ENCODE measurements at regions not wholly inside any gene's neighbourhood (a gene's known extent, or its start where the extent isn't known, plus 50 kb on each side); places are given as distances from the start of the nearest gene placed in this dataset.
"Not testable (repeated sequence)": the region's sequence is repeated elsewhere in the genome, so short reads cannot be mapped to it uniquely, and the experiment has no call there.

DNA sequence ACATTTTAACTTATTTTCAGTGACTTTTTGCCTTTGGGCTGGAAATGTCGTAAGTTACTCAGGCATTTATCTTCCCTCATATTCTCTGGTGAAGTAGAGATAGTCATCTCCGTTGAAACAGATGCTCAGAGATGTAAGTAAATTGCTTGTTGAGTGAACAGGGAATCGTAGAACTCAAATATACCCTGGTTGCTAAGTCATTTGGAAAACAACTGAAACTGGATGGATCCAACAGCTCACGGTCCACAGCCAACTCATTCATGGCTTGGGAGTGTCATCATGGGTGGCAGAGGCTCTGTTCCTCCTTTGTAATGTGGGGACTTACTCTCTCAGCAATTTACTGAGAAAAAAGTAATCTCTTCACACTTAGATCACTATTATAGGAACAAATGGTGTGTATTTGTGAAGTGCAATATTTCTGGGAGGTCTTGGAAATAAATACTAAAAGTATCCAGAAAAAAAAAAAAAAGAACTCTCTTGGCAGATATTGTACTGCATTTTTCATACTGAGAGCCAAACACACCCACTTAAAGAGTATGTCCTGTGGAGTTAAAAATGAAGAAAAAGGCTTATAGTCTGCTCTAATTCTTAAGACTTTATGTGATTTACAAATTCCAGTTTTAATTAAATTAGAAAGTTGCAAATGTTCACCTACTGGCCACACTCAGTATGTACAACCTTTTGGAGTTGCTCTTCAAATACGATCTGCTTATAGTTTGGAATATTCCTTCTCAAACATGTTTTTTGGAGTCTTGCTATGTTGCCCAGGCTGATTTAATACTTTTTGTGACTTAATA is 107.4 kb downstream of the LEPR start:
- no peak for DNase-seq

DNA sequence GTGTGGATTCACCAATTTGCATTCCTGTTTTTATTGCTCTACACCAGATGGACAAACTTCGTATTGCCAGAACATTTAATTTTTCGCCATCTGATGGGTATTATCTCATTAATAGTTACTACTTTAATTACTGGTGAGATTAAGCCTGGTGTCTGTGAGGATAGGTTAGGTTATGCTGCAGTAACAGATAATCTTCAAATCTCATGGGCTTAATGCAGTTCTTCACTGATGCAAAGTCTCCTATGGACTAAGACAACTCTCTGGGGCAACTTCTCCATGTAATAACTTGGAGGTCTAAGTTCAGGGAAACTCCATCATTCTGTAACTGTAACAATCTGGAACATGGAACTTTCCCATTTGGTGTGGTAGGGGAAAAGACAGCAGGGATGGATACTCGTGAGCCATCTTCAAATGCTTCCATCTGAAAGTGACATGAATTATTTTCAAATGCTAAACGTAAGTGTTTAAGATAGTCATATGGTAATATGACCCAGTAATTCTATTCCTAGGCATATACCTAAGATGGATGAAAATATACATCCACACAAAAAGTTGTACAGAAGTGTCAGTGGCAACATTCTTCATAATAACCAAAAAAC is 111.6 kb downstream of the LEPR start:
- no peak for DNase-seq

DNA sequence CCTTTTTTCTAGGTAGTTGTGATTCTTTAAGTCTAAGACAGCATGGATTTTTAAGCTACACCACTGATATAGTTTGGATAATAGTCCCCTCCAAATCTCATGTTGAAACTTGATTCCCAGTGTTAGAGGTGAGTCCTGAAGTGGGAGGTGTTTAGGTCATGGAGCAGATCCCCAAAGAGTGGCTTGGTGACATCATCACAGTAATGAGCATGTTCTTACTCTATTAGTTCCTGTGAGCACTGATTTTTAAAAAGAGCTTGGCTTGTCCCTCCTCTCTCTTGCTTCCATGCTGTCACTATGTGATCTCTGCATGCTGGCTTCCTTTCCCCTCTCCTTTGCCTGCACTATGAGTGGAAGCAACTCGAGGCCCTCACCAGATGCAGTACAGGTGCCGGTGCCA is 115.5 kb downstream of the LEPR start:
- no peak for DNase-seq

DNA sequence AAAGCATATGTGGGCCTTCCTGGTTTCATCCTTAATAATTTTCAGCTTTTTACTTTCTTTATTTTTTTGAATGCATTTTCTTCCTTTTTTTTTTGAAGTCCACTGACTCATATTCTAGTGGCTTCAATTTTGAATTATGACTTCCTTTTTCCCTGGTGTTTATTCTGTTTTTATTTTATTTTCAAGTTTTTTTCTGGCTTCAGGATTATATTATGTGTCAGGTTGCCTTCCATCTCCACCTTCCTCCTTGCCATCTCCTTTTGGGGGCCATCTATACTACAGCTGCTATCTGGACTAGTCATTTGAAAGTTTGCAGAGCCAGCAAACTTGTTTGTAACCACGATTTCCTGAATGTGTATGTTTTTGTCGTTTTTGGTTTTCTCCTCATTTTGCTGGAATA is 117.6 kb downstream of the LEPR start:
- DNase-seq, result no peak

DNA sequence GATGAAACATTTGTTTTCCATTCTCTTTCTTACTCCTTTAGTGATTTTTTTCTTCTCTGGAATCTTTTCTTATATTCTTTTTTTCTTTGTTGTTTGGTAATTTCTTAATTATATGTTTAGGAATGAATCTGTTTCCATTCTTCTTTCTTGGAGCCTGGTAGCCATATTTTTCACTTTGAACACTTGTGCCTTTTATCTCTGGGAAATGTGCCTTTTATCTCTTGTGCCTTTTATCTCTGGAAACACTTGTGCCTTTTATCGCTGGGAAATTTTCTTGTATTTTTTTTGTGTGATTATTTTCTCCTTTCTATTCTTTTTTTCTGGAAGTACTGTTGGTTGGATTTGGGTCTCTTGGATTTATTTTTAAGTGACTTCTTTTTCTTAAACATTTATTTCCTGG is 118.2 kb downstream of the LEPR start:
- DNase-seq, result no peak

DNA sequence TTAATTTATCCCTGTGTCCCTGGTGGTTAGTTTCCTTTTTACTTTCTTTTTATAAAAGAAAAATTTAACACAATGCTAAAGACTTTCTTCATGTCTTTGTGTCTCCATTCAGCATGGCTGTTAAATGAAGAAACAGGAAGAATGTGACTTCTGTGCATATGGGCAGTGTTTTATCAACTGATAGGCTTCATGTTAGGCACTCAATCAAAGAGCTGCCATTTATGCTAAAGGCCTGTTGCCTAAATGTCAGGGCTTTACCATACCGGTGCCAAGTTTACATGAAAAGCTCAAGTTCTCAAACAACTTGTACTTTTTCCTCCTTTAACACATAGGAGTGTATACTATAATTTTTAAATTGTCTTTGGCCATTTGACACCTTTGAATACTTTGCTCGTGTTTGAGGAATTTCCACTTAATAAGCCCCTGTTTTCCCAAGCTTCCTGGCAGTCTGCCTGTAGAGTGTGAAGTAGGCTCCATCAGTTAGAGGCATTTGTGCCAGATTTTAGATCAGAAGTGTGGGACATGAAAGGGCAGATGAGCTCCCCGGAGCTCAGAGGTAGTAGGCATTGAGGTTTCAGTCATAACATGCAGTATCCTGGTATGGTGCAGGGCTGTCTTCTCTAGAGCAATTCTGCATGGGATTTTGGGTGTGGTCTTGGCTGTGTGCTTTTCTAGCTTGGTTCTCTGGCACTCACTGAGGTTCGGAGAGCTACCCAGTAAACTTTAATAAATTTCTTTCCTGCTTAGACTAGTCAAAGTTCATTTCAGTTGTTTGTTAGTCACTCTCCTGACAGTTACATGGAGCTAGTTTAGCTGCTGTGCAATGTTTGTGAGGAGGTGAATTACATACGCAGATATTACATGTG is 119.0 kb downstream of the LEPR start:
- DNase-seq, result no peak

DNA sequence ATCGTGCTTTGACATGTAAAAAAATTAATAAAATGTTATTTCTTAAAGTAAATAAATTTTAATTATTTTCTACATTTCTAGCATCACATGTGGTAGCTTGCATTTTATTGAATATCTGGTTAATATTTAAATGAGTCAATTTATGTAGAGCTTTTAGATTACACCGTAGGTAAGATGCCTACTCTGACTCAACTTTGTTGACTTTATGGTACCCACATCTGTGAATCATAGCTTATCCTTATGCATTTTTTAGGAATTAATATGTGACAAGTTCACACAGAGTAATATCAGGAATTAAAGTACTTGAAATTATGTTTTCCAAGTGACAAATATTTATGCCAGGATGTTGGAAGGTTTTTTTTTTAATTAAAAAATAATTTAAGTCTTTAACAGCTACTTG is 120.7 kb downstream of the LEPR start:
- DNase-seq, result no peak

DNA sequence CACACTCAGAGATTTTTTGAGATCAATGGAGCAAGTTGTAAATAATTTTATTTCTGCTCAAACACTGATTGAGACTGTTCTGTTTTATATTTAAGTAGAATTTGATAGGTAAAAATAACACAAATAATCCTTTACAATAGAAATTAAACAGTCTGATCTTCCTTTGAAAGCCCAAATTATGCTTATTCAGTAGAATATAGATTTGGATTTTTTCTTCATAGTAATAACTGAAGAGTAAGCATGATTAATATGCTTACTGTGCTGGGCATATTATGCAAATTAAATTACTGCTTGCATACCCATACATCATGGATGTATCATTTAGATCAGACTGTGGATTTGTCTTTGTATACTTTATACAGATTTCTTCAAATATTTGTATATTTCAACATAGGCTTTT is 121.4 kb downstream of the LEPR start:
- DNase-seq, result no peak

DNA sequence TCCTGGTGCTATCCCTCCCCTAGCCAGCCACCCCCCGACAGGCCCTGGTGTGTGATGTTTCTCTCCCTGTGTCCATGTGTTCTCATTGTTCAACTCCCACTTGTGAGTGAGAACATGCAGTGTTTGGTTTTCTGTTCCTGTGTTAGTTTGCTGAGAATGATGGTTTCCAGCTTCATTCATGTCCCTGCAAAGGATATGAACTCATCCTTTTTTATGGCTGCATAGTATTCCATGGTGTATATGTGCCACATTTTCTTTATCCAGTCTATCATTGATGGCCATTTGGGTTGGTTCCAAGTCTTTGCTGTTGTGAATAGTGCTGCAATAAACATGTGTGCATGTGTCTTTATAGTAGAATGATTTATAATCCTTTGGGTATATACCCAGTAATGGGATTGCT is 122.1 kb downstream of the LEPR start:
- not testable (repeated sequence) for DNase-seq

DNA sequence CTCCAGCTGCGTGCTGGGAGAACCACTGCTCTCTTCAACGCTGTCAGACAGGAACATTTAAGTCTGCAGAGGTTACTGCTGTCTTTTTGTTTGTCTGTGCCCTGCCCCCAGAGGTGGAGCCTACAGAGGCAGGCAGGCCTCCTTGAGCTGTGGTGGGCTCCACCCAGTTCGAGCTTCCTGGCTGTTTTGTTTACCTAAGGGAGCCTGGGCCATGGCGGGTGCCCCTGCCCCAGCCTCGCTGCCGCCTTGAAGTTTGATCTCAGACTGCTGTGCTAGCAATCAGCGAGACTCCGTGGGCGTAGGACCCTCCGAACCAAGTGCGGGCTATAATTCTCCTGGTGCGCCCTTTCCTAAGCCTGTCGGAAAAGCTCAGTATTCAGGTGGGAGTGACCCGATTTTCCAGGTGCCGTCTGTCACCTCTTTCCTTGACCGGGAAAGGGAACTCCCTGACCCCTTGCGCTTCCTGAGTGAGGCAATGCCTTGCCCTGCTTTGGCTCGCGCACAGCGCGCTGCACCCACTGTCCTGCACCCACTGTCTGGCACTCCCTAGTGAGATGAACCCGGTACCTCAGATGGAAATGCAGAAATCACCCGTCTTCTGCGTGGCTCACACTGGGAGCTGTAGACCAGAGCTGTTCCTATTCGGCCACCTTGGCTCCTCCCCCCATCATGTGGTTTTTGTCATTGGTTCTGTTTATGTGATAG is 130.0 kb downstream of the LEPR start:
- DNase-seq, result not testable (repeated sequence)

DNA sequence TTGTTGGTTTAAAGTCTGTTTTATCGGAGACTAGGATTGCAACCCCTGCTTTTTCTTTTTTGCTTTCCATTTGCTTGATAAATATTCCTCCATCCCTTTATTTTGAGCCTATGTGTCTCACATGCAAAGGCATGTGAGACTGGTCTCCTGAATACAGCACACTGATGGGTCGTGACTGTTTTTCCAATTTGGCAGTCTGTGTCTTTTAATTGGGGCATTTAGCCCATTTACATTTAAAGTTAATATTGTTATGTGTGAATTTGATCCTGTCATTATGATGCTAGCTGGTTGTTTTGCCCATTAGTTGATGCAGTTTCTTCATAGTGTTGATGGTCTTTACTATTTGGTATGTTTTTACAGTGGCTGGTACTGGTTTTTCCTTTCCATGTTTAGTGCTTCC is 132.0 kb downstream of the LEPR start:
- DNase-seq, result not testable (repeated sequence)

DNA sequence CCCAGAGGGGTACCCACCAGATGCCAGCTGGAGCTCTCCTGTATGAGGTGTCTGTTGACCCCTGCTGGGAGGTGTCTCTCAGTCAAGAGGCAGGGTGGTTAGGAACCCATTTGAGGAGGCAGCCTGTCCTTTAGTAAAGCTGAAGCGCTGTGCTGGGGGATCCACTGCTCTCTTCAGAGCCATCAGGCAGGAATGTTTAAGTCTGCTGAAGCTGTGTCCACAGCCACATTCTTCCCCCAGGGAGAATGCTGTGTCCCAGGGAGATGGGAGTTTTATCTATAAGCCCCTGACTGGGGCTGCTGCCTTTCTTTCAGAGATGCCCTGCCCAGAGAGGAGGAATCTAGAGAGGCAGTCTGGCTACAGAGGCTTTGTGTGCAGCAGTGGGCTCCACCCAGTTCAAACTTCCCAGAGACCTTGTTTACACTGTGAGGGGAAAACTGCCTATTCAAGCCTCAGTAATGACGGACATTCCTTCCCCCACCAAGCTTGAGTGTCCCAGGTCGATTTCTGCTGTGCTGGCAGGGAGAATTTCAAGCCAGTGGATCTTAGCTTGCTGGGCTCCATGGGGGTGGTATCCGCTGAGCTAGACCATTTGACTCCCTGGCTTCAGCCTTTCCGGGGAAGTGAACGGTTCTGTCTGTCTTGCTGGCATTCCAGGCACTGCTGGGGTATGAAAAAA is 133.8 kb downstream of the LEPR start:
- not testable (repeated sequence) for DNase-seq

DNA sequence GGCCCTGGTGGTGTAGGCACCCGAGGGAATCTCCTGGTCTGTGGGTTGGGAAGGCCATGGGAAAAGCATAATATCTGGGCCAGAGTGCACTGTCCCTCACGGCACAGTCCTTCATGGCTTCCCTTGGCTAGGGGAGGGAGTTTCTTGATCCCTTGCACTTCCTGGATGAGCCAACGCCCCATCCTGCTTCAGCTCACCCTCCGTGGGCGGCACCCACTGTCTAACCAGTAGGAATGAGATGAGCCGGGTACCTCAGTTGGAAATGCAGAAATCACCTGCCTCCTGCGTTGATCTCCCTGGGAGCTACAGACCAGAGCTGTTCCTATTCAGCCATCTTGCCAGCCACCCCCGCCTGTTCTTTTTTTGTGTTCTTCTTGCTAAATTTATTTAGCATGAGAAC is 134.4 kb downstream of the LEPR start:
- DNase-seq, result no peak

DNA sequence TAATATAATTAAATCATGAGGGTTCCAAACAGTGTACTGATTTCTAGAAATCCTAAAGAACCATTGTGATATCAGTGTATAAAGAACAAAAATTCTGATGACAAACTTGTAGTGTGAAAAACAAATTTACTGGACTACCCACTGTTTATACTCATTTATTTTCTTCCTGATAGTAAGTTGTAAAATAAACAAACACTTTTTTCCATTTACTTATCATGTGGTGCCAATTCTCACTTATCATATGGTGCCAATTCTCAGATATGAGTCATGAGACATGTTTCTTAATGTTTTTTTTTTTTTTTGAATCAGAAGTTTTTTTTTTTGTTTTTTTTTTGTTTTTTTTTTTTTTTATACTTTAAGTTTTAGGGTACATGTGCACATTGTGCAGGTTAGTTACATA is 137.7 kb downstream of the LEPR start:
- DNase-seq, result no peak

DNA sequence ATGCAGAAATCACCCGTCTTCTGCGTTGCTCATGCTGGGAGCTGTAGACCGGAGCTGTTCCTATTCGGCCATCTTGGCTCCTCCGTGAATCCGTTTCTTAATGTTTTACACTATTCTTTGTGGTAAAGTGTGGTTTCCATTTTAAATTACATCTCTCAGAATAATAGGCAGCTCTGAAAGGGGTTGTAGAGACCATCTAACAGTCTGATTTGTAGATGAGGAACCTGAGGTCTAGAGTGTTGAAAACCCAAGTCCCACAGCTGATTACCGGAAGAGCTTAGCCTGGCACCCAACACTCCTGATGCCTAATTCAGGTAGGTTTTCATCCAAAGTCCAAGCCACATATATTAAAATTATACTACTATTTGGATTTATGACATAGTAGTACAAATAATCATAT is 144.0 kb downstream of the LEPR start:
- no peak for DNase-seq

DNA sequence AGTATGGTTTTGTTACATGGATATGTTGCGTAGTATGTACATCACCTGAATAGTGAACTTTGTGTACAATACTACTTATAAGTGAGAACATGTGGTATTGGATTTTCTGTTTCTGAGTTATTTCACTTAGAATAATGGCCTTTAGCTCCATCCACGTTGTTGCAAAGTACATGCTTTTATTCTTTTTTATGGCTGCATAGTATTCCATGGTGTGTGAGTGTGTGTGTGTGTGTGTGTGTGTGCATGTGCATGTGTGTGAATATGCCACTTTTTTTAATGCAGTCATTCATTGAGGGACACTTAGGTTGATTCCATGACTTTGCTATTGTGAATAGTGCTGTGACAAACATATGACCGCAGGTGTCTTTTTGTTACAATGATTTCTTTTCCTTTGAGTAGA is 147.8 kb downstream of the LEPR start:
- no peak for DNase-seq

DNA sequence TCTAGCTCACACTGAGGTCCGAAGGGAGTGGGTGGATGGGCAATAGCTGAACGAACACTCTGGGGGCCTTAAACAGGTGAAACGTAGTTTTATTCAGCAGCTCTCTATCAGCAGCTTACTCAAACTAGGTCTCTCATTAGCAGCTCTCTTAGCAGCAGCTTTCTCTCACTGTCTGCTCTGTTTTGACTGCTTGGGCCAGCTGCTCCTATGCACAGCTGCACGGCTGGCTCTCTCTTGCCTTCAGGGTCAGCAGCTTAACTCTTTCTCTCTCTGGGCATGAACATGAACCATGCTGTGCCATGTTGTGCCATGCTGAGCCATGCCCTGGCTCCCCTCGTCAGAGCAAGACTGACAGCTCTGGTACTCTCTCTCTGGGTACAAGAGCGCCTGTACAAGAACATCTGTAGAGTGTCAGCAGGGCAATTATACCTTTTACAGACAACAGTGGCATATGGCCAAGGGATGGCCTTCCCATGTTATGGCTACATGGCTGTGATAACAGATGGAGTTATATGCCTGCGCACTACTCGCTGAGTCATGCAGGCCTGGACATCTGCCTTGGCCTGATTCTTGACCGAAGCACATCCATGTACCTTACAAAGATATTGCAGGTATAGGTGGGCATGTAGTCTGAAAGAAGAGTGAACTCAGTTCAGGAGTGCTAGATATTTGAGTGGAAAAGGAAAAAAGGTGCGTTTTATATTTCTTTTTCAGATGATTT is 152.4 kb downstream of the LEPR start:
- no peak for DNase-seq

DNA sequence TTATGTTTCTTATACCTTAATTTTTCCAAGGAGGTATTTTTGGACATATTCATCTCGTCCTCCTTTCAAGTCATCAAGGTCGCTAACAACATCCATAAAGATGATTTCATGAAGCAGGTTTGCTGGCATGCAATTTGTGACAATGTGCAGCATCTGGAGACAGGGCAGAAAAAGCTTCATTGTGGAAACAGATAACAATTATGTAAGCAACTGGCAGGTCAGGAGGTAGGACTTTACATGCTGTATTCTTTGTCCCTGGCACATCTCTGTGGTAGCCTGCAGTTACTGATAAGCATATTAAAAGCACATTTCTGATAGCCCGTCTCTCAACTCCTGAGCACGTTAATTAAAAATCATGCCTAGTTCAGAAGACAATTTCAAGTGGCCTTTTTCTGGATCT is 156.8 kb downstream of the LEPR start:
- DNase-seq, result no peak

DNA sequence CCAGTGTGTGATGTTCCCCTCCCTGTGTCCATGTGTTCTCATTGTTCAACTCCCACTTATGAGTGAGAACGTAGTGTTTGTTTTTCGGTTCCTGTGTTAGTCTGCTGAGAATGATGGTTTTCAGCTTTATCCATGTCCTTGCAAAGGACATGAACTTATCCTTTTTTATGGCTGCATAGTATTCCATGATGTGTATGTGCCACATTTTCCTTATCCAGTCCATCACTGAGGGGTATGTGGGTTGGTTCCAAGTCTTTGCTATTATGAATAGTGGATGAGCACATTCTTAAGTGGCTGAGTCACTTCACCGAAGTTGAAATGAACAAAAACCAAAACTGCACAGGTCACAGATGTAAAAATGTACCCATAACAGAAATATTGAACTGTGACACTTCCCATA is 157.5 kb downstream of the LEPR start:
- DNase-seq, result not testable (repeated sequence)

DNA sequence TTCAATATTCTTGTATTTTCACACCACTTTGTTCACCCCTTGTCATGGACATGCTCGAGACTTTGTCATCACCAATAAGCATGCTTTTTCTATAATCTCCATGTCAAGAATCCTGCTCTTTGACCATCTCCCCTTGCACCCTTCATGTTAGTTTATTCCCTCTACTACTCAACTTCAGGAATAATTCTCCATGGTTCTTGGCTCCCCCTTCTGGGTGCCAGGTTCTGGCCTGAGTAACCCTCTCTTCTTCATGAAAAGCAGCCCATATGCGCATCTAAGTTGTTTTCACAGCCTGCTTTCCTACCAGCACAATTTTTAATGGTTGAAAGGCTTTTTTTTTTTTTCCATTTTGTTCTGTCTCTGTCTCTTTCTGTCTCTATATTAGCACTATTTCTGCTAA is 160.7 kb downstream of the LEPR start:
- DNase-seq, result no peak

DNA sequence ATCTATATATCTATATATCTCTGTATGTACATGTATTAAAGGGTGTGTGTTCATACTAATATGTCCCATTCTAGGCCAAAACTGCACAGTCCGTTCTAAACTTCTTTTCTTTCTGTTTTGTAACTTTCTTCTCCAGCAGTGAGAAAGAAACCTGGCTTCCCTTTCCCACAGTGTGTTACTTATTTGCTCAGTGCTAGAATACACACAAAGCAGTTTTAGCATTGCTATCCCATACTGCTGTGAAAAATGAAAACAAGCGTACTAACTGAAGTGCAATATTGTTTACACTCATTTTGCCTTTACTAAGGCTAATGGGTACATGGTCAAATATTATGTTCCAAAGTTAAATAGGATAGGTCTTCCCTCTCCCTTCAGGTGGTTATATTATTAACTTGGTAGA is 163.9 kb downstream of the LEPR start:
- no peak for DNase-seq

DNA sequence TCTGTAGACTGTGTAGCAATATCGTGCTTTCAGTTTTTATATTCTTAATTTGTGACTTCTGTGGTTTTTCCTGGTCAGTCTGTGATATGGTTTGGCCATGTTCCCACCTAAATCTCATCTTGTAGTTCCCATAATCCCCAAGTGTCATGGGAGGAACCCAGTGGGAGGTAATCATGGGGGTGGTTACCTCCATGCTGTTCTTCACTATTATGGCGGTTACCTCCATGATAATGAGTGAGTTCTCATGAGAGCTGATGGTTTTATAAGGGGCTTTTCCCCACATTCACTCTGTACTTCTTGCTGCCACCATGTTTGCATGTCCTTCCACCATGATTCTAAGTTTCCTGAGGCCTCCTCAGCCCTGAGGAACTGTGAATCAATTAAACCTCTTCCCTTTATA is 169.8 kb downstream of the LEPR start:
- no peak for DNase-seq

Measured in stimulated activated naive CD4-positive, alpha-beta T cell (primary cell).